Smooth muscle cell (in vitro differentiated cells): ENCODE measurements at regions not wholly inside any gene's neighbourhood (a gene's known extent, or its start where the extent isn't known, plus 50 kb on each side); places are given as distances from the start of the nearest gene placed in this dataset.

ENCODE experiments used
- DNase-seq: peaks from one replicate; lab custom pipeline; 2025; ENCODE audit not compliant: unreplicated experiment; lab: John Stamatoyannopoulos, UW
- H2AFZ ChIP-seq: fragments of 200-600 bp; sonication (generic); 2 replicates; pipeline ENCODE4 v1.6.0; 2016; ENCODE audit warnings: antibody characterized with exemption, low read depth, mild to moderate bottlenecking
- H3F3A ChIP-seq: fragments of 200-600 bp; sonication (generic); 2 replicates; pipeline ENCODE4 v1.6.0; 2017; ENCODE audit warnings: antibody characterized with exemption, low read depth
- H3K27ac ChIP-seq: fragments of 200-600 bp; sonication (generic); 2 replicates; pipeline ENCODE4 v1.5.1; 2016; ENCODE audit warnings: low read depth, mild to moderate bottlenecking
- H3K27me3 ChIP-seq: fragments of 200-600 bp; sonication (generic); 2 replicates; pipeline ENCODE4 v1.6.1; 2016; ENCODE audit warnings: low read depth, mild to moderate bottlenecking
- H3K36me3 ChIP-seq: fragments of 200-600 bp; sonication (generic); 2 replicates; pipeline ENCODE4 v1.5.1; 2016; ENCODE audit warnings: low read depth
- H3K4me1 ChIP-seq: fragments of 200-600 bp; sonication (generic); 2 replicates; pipeline ENCODE4 v1.5.1; 2016; ENCODE audit warnings: low read depth
- H3K4me2 ChIP-seq: fragments of 200-600 bp; sonication (generic); 2 replicates; pipeline ENCODE4 v1.6.0; 2016; ENCODE audit warnings: mild to moderate bottlenecking
- H3K4me3 ChIP-seq: fragments of 200-600 bp; sonication (generic); 2 replicates; pipeline ENCODE4 v1.5.1; 2016; ENCODE audit warnings: mild to moderate bottlenecking
- H3K79me2 ChIP-seq: fragments of 200-600 bp; sonication (generic); 2 replicates; pipeline ENCODE4 v1.6.0; 2016; ENCODE audit warnings: low read depth, mild to moderate bottlenecking
- H3K9ac ChIP-seq: fragments of 200-600 bp; sonication (generic); 2 replicates; pipeline ENCODE4 v1.6.0; 2016; ENCODE audit warnings: low read depth
- H3K9me3 ChIP-seq: fragments of 200-600 bp; sonication (generic); replicated peaks from 2 replicates; pipeline ENCODE4 v1.5.1; 2016; ENCODE audit warnings: low read depth
- H4K20me1 ChIP-seq: fragments of 200-600 bp; sonication (generic); 2 replicates; pipeline ENCODE4 v1.6.0; 2016; ENCODE audit warnings: low read depth
- CTCF ChIP-seq: fragments of 200-600 bp; sonication (generic); IDR thresholded peaks from 2 replicates; pipeline ENCODE4 v1.5.1; 2017; ENCODE audit warnings: borderline replicate concordance, mild to moderate bottlenecking, antibody characterized with exemption; ENCODE audit not compliant: insufficient read depth, poor library complexity, severe bottlenecking
- WGBS: methylation state at CpG from one replicate; pipeline ENCODE4 v1.1.7; 2016; ENCODE audit warnings: low lambda C conversion rate; 5-methylcytosine and 5-hydroxymethylcytosine counted together

- Histone ChIP-seq H3K27me3 (no peaks in the 10 kb centered on the region), H3K4me2 (no peak overlapping the region), H3K4me1 (peaks cover 5% of the 10 kb centered on the region), H3F3A (no peaks in the 10 kb centered on the region), H3K27ac (no peak overlapping the region), H3K9ac (no peak overlapping the region), H2AFZ (no peak overlapping the region), H3K9me3 (no peaks in the 10 kb centered on the region), H4K20me1 (no peaks in the 10 kb centered on the region), H3K36me3 (no peaks in the 10 kb centered on the region), H3K79me2 (no peaks in the 10 kb centered on the region), H3K4me3 (no peak overlapping the region)
- TF ChIP-seq CTCF, result no peak
- no peak for DNase-seq
- WGBS, result 86% methylated on average over 2 of the region's 2 CpGs
Observed at GRCh38 chr3:120848503-120848902, 59.5 kb upstream of the STXBP5L start.

- TF ChIP-seq CTCF, result no peak
- H3K79me2 ChIP-seq, result no peaks in the 10 kb centered on the region
- 73% methylated on average over 6 of the region's 6 CpGs for WGBS
- no peaks in the 10 kb centered on the region for H3K9me3 ChIP-seq
- H3K4me2 ChIP-seq, result no peak overlapping the region
- no peaks in the 10 kb centered on the region for H3F3A ChIP-seq
- no peak overlapping the region for H3K27ac ChIP-seq
- H3K27me3 ChIP-seq, result no peaks in the 10 kb centered on the region
- no peak overlapping the region for H3K9ac ChIP-seq
- H4K20me1 ChIP-seq, result no peaks in the 10 kb centered on the region
- peaks cover 11% of the 10 kb centered on the region for H3K4me1 ChIP-seq
- H3K36me3 ChIP-seq, result no peaks in the 10 kb centered on the region
- DNase-seq, result no peak
- H2AFZ ChIP-seq, result no peak overlapping the region
- no peak overlapping the region for H3K4me3 ChIP-seq
Observed at GRCh38 chr3:120850381-120851295, 57.4 kb upstream of the STXBP5L start.

GRCh38 chr3:120852412-120852811 lies 55.6 kb upstream of the STXBP5L start:
- Histone ChIP-seq H3K27ac (no peak overlapping the region), H3K9me3 (no peaks in the 10 kb centered on the region), H3K4me2 (no peak overlapping the region), H2AFZ (no peak overlapping the region), H3K27me3 (no peaks in the 10 kb centered on the region), H3F3A (no peaks in the 10 kb centered on the region), H3K79me2 (no peaks in the 10 kb centered on the region), H4K20me1 (no peaks in the 10 kb centered on the region), H3K4me1 (peaks cover 11% of the 10 kb centered on the region), H3K9ac (no peak overlapping the region), H3K36me3 (no peaks in the 10 kb centered on the region), H3K4me3 (no peak overlapping the region)
- WGBS, result 84% methylated on average over 2 of the region's 2 CpGs
- no peak for TF ChIP-seq CTCF
- DNase-seq, result no peak

GRCh38 chr3:120853416-120853815 lies 54.6 kb upstream of the STXBP5L start:
- no peaks in the 10 kb centered on the region for H3F3A ChIP-seq
- no peak for TF ChIP-seq CTCF
- no peaks in the 10 kb centered on the region for H3K79me2 ChIP-seq
- no peaks in the 10 kb centered on the region for H4K20me1 ChIP-seq
- H2AFZ ChIP-seq, result no peak overlapping the region
- H3K4me1 ChIP-seq, result peaks cover 11% of the 10 kb centered on the region
- no peaks in the 10 kb centered on the region for H3K27me3 ChIP-seq
- WGBS, result 88% methylated on average over 9 of the region's 9 CpGs
- no peak overlapping the region for H3K27ac ChIP-seq
- no peak for DNase-seq
- H3K9me3 ChIP-seq, result no peaks in the 10 kb centered on the region
- no peak overlapping the region for H3K4me3 ChIP-seq
- no peak overlapping the region for H3K4me2 ChIP-seq
- no peak overlapping the region for H3K9ac ChIP-seq
- H3K36me3 ChIP-seq, result no peaks in the 10 kb centered on the region
